ENCODE measurements at regions not wholly inside any gene's neighbourhood (a gene's known extent, or its start where the extent isn't known, plus 50 kb on each side); places are given as distances from the start of the nearest gene placed in this dataset.

DNA sequence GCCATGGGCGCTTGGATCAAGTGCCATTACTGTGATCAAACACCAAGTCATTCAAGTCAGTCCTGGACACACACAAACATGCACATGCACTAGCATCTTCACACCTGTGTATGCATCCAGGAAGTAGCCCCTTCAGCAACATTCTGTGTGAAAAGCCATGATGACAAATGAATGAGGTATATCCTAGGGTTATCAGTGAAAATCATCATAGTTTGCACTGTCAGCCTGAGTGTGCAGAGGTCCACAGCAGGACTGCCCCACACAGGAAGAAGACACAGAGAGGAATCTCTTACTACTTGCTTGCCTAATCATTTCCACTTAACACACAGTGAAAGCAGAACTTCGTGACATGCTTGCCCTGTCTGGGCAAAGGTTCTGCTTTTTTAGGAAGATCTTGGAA lies 184.0 kb upstream of the ADO start:
- H3K9ac ChIP-seq (ENCODE audit: low read length): no peak overlapping the region
- no peaks in the 10 kb centered on the region for H3K4me1 ChIP-seq (ENCODE audit: low read length)
- H3K9me2 ChIP-seq (replicated peaks; ENCODE audit: insufficient read depth, low read length): no peaks in the 10 kb centered on the region
- no peaks in the 10 kb centered on the region for H3K27me3 ChIP-seq (replicated peaks; ENCODE audit: insufficient read depth, low read length)
- H4K20me1 ChIP-seq (ENCODE audit: insufficient read depth, low read length): no peaks in the 10 kb centered on the region
- H3K27ac ChIP-seq (ENCODE audit: low read length): no peak overlapping the region
- H3K9me3 ChIP-seq (replicated peaks; ENCODE audit: insufficient read depth, low read length): no peaks in the 10 kb centered on the region
- no peak overlapping the region for H2AFZ ChIP-seq (ENCODE audit: low read length)
- DNase-seq: no peak
- no peak for TF ChIP-seq EZH2 (optimal IDR thresholded peaks at IDR 0.05; ENCODE audit: low read depth, low read length)
- TF ChIP-seq, protein P1, sequence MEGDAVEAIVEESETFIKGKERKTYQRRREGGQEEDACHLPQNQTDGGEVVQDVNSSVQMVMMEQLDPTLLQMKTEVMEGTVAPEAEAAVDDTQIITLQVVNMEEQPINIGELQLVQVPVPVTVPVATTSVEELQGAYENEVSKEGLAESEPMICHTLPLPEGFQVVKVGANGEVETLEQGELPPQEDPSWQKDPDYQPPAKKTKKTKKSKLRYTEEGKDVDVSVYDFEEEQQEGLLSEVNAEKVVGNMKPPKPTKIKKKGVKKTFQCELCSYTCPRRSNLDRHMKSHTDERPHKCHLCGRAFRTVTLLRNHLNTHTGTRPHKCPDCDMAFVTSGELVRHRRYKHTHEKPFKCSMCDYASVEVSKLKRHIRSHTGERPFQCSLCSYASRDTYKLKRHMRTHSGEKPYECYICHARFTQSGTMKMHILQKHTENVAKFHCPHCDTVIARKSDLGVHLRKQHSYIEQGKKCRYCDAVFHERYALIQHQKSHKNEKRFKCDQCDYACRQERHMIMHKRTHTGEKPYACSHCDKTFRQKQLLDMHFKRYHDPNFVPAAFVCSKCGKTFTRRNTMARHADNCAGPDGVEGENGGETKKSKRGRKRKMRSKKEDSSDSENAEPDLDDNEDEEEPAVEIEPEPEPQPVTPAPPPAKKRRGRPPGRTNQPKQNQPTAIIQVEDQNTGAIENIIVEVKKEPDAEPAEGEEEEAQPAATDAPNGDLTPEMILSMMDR (IDR thresholded peaks at IDR 0.05; ENCODE audit: low read length): no peak
- no peak for TF ChIP-seq EZH2phosphoT487 (IDR thresholded peaks at IDR 0.05; ENCODE audit: low read length)
- no peak overlapping the region for H3K4me3 ChIP-seq (ENCODE audit: low read length)
- H3K4me2 ChIP-seq (ENCODE audit: low read depth, low read length): no peak overlapping the region
- H3K36me3 ChIP-seq (replicated peaks; ENCODE audit: insufficient read depth, low read length): no peaks in the 10 kb centered on the region
- no peaks in the 10 kb centered on the region for H3K79me2 ChIP-seq (ENCODE audit: low read length)
- H3F3A ChIP-seq (ENCODE audit: insufficient read depth, low read length): no peaks in the 10 kb centered on the region

DNA sequence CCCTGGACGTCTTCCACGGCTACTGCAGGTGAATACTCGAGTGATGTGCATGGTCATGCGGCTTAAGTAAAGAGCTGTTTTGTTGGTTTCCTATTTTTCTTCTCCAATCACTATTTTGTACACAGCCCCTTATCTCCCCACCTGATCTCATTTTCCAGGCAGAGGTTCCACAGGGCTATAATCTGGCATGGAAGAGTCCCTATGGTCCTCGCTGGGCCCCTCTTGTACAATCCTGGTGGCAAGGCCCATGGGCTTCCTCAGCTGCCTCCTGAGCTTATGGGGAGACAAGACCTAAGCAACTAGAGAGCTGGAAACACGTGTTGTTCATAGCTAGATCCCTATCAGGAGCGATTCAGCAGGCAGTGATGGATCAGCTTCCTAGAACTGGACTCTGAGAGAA lies 181.3 kb upstream of the ADO start:
- Histone ChIP-seq H3K9me3 (replicated peaks; ENCODE audit: insufficient read depth, low read length) (no peaks in the 10 kb centered on the region), H3K36me3 (replicated peaks; ENCODE audit: insufficient read depth, low read length) (no peaks in the 10 kb centered on the region), H3F3A (ENCODE audit: insufficient read depth, low read length) (no peaks in the 10 kb centered on the region), H3K27me3 (replicated peaks; ENCODE audit: insufficient read depth, low read length) (no peaks in the 10 kb centered on the region), H3K4me2 (ENCODE audit: low read depth, low read length) (no peak overlapping the region), H3K9ac (ENCODE audit: low read length) (no peak overlapping the region), H4K20me1 (ENCODE audit: insufficient read depth, low read length) (no peaks in the 10 kb centered on the region), H2AFZ (ENCODE audit: low read length) (no peak overlapping the region), H3K79me2 (ENCODE audit: low read length) (no peaks in the 10 kb centered on the region), H3K9me2 (replicated peaks; ENCODE audit: insufficient read depth, low read length) (no peaks in the 10 kb centered on the region), H3K27ac (ENCODE audit: low read length) (no peak overlapping the region), H3K4me3 (ENCODE audit: low read length) (no peak overlapping the region), H3K4me1 (ENCODE audit: low read length) (no peaks in the 10 kb centered on the region)
- no peak for DNase-seq
- no peak for TF ChIP-seq EZH2 (optimal IDR thresholded peaks at IDR 0.05; ENCODE audit: low read depth, low read length)
- TF ChIP-seq, protein P1 (IDR thresholded peaks at IDR 0.05; ENCODE audit: low read length): no peak
- no peak for TF ChIP-seq EZH2phosphoT487 (IDR thresholded peaks at IDR 0.05; ENCODE audit: low read length)

DNA sequence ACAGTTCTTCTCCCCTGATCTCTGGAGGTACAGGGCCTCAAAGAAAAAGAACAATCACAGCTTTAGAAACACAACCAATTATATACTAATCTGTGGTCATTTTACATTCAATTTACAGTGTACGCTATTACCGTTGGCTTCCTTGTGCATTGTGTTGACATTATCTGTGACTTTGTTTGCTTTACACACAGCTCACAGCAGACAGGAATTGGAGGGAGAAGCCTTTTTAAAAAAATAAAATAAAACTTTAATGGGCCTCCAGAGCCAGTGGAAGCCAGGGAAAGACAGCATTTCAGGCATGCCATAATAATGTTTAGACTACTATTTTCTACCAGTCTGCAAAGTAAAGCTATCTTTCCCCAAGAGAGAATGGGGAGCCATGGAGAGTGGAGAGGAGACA lies 179.0 kb upstream of the ADO start:
- Histone ChIP-seq H3K36me3 (replicated peaks; ENCODE audit: insufficient read depth, low read length) (no peaks in the 10 kb centered on the region), H3K9me3 (replicated peaks; ENCODE audit: insufficient read depth, low read length) (no peaks in the 10 kb centered on the region), H3K79me2 (ENCODE audit: low read length) (no peaks in the 10 kb centered on the region), H3F3A (ENCODE audit: insufficient read depth, low read length) (no peaks in the 10 kb centered on the region), H3K4me2 (ENCODE audit: low read depth, low read length) (no peak overlapping the region), H3K4me3 (ENCODE audit: low read length) (no peak overlapping the region), H3K9me2 (replicated peaks; ENCODE audit: insufficient read depth, low read length) (no peaks in the 10 kb centered on the region), H3K27ac (ENCODE audit: low read length) (no peak overlapping the region), H4K20me1 (ENCODE audit: insufficient read depth, low read length) (no peaks in the 10 kb centered on the region), H3K27me3 (replicated peaks; ENCODE audit: insufficient read depth, low read length) (no peaks in the 10 kb centered on the region), H3K4me1 (ENCODE audit: low read length) (no peaks in the 10 kb centered on the region), H2AFZ (ENCODE audit: low read length) (no peak overlapping the region), H3K9ac (ENCODE audit: low read length) (no peak overlapping the region)
- TF ChIP-seq EZH2phosphoT487 (IDR thresholded peaks at IDR 0.05; ENCODE audit: low read length) (no peak), EZH2 (optimal IDR thresholded peaks at IDR 0.05; ENCODE audit: low read depth, low read length) (no peak)
- TF ChIP-seq, protein P1 (IDR thresholded peaks at IDR 0.05; ENCODE audit: low read length): no peak
- no peak for DNase-seq

All from MM.1S (cell line).